Brain microvascular endothelial cell (primary cell): ENCODE measurements at regions not wholly inside any gene's neighbourhood (a gene's known extent, or its start where the extent isn't known, plus 50 kb on each side); places are given as distances from the start of the nearest gene placed in this dataset.
A peak's percentile ranks its signal among the peaks of the same experiment; 100 is the strongest.

ENCODE experiments used
- DNase-seq: peaks from one replicate; pipeline ENCODE4 v3.0.0-alpha.2; 2020
- H3K27ac ChIP-seq: fragments of 250-450 bp; sonication (Bioruptor Pico); 2 replicates; pipeline ENCODE4 v1.5.1; 2020; ENCODE audit warnings: mild to moderate bottlenecking, moderate library complexity
- H3K27me3 ChIP-seq: fragments of 250-450 bp; sonication (Bioruptor Pico); replicated peaks from 2 replicates; pipeline ENCODE4 v1.5.1; 2020; ENCODE audit warnings: mild to moderate bottlenecking
- H3K36me3 ChIP-seq: fragments of 250-450 bp; sonication (Bioruptor Pico); replicated peaks from 2 replicates; pipeline ENCODE4 v1.5.1; 2020; ENCODE audit warnings: mild to moderate bottlenecking
- H3K4me3 ChIP-seq: 2 replicates; pipeline ENCODE4 v1.5.1; 2011; ENCODE audit warnings: low read depth, mild to moderate bottlenecking, control low read depth, low read length, moderate library complexity
- in situ Hi-C: cut with HindIII; loops from 2 replicates; pipeline ENCODE4 v1.10.0; 2017; ENCODE audit warnings: low sequenced_read_pairs, low pct_ligation_motif_present
- TF ChIP-seq, protein P1 (sequence below): IDR thresholded peaks from 2 replicates; pipeline ENCODE4 v1.5.1; 2011; ENCODE audit warnings: low read depth, mild to moderate bottlenecking, moderate library complexity, low read length, control low read depth, inconsistent platforms; ENCODE audit errors: missing control alignments

DNA sequence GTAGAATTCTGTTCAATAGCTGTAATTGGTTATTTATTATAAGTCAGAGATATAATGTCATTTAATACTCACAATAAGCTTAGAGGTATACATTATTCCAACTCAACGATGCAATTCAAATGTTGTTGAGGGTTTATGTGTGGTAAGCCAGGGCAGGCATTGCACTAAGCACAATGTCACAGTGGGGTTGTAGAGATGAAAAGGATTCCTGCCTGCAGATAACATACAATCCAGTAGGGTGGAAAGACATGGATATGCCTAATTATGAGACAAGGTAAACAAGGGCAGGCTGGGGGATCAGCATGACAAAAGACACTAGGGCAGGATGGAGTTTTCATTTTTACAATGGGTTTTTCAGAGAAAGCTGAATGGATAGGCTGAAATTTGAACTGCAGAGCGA is 98.7 kb upstream of the PALM2AKAP2 start:
- H3K27me3 ChIP-seq = no peaks in the 10 kb centered on the region
- in situ Hi-C loops = no loop called here
- TF ChIP-seq, protein P1, sequence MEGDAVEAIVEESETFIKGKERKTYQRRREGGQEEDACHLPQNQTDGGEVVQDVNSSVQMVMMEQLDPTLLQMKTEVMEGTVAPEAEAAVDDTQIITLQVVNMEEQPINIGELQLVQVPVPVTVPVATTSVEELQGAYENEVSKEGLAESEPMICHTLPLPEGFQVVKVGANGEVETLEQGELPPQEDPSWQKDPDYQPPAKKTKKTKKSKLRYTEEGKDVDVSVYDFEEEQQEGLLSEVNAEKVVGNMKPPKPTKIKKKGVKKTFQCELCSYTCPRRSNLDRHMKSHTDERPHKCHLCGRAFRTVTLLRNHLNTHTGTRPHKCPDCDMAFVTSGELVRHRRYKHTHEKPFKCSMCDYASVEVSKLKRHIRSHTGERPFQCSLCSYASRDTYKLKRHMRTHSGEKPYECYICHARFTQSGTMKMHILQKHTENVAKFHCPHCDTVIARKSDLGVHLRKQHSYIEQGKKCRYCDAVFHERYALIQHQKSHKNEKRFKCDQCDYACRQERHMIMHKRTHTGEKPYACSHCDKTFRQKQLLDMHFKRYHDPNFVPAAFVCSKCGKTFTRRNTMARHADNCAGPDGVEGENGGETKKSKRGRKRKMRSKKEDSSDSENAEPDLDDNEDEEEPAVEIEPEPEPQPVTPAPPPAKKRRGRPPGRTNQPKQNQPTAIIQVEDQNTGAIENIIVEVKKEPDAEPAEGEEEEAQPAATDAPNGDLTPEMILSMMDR = no peak
- no peak overlapping the region for H3K4me3 ChIP-seq
- H3K27ac ChIP-seq = no peak overlapping the region
- no peaks in the 10 kb centered on the region for H3K36me3 ChIP-seq
- DNase-seq = no peak

DNA sequence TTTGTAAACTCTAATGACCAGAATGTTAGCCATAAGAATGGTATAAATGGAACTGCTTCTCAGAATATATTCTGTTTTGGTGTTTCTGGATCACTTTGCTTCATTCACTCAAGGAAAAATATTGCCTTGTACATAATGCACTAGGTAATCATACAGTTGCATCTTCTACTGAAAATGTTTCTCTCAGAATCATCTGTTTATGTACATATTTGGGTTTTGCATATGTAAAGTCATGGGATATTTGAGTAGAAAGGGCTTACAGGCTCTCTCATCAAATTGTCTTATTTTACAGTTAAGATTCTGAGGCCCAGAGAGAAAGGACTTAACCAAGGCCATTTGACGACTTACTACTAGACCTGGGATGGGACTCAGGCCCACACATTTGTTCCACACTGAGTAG is 97.8 kb upstream of the PALM2AKAP2 start:
- no peaks in the 10 kb centered on the region for H3K27me3 ChIP-seq
- in situ Hi-C loops = no loop called here
- DNase-seq = no peak
- TF ChIP-seq, protein P1 = no peak
- H3K27ac ChIP-seq = no peak overlapping the region
- H3K4me3 ChIP-seq = no peak overlapping the region
- H3K36me3 ChIP-seq = no peaks in the 10 kb centered on the region

DNA sequence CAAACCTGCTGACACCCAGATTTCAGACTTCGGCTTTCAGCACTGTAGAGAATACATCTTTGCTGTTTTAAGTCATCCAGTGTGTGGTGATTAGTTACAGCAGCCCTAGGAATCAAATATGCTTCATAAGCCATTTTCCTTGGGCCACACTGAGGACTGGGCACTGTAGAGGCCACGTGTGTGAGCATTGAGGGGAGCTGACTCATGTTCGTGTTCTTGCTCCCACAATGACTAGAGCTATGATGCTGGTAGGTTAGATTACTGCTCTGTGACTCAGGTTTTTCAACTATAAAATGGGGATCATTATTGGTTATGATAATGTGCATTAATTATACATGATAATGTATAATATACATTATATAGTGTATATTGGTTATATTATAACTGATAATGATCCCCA is 96.5 kb upstream of the PALM2AKAP2 start:
- TF ChIP-seq, protein P1 = no peak
- H3K36me3 ChIP-seq = no peaks in the 10 kb centered on the region
- H3K4me3 ChIP-seq = no peak overlapping the region
- no peaks in the 10 kb centered on the region for H3K27me3 ChIP-seq
- peak; percentile 29 for DNase-seq
- in situ Hi-C loops = no loop called here
- no peak overlapping the region for H3K27ac ChIP-seq

DNA sequence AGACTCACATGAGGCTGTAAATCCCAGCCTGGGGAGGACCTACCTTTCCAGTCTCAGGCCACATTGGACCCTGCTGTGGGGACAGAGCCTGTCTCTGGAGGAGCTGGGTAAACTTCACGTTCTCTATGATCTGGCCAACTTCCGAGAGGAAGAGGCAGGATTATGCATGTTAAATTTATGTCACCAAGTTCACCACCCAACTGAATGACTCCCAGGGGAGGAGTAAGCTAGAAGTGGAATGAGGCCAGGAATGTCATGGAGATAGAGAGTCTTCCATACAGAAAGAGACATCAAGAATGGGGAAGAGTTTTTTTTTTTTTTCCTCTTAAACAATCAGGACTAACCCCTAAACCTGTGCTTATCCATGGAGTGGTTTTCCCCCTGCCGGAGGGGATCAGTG is 90.3 kb upstream of the PALM2AKAP2 start:
- Histone ChIP-seq H3K27ac (no peak overlapping the region), H3K4me3 (no peak overlapping the region), H3K36me3 (no peaks in the 10 kb centered on the region), H3K27me3 (no peaks in the 10 kb centered on the region)
- in situ Hi-C loops = no loop called here
- TF ChIP-seq, protein P1 = no peak
- DNase-seq = no peak

DNA sequence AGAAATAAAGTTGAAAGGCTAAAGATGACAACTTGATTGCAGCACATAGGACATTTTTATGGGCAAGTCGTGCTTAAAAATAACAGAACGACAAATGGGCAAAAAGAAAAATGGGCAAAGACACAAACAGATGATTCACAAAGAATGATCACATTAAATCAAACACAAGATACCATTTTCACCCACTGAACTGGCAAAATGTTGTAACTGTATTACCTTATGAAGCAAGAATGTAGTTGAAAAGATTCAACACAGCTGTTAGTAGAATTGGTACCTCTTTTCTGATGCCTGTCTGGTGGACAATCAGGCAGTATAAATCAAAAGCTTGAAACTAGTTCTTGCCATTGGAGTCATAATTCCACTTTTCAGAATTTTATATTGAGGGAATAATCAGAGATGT is 81.0 kb upstream of the PALM2AKAP2 start:
- Histone ChIP-seq H3K4me3 (no peak overlapping the region), H3K36me3 (no peaks in the 10 kb centered on the region), H3K27me3 (no peaks in the 10 kb centered on the region), H3K27ac (no peak overlapping the region)
- no peak for DNase-seq
- in situ Hi-C loops = no loop called here
- TF ChIP-seq, protein P1 = no peak

DNA sequence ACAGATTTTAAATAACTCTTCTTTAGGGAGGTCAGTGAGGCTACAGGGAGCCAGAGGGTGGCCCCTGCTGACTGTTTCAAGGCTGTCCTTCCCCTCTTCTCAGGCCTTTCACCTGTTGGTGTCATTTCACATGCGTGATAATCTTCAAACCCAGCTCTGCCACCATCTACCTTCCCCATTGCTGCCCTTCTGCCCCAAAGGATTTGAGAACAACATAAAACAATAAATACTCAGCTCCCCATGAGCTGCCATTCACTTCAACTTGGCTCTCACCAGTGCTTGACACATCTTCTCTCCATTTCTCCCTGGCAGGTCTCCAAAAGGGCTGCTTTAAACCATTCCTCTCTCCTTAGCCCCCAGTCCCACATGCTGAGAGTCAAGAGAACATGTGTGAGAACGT is 75.5 kb upstream of the PALM2AKAP2 start:
- in situ Hi-C loops = no loop called here
- no peak for DNase-seq
- TF ChIP-seq, protein P1 = no peak
- H3K4me3 ChIP-seq = no peak overlapping the region
- H3K36me3 ChIP-seq = no peaks in the 10 kb centered on the region
- H3K27ac ChIP-seq = no peak overlapping the region
- H3K27me3 ChIP-seq = no peaks in the 10 kb centered on the region
